Smooth muscle cell of the brain vasculature (primary cell): ENCODE measurements at regions not wholly inside any gene's neighbourhood (a gene's known extent, or its start where the extent isn't known, plus 50 kb on each side); places are given as distances from the start of the nearest gene placed in this dataset.
A peak's percentile ranks its signal among the peaks of the same experiment; 100 is the strongest.

Experiments used
- DNase-seq: peaks from one replicate; pipeline ENCODE4 v3.0.0-alpha.2; 2012; ENCODE audit warnings: low read depth, low spot score

GRCh38 chr9:89655990-89656657 lies 51.3 kb downstream of the GADD45G start:
- DNase-seq = no peak

DNA sequence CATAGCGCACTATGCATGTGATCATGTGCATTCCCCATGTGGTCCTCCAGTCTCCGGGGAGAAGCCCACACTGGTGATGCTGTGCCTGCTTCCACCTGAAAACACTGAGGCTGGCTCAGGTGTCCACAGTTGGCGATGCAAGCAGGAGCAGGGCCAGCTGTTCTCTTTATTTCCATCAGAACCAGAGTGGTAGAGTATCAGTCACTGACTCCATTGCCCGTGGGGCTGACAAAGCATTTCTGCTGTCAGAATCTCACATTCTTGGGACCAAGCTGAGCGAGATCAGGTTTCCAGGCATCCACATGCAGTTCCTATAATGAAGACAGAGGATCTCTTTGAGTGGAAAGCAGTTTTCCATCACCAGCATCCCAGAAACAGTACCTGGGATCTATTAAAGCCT lies 52.5 kb downstream of the GADD45G start:
- DNase-seq = no peak

DNA sequence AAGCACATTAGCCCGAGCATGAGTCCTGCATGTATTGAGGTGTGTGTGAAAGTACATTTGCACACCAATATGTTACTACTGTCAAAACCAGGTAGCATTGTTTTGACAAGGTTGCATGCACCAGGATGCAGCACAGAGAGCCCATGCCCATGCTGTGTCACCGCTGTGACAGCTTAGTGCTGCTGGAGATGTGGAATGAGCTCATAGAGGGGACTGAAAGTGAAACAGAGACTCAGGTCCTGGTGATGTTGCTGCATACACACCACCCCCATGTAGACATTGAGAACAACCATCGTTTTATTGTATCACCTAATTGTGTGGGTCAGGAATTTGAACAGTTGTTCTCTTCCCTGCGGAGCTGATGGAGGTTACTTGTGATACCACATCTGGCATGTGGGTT lies 53.0 kb downstream of the GADD45G start:
- DNase-seq = no peak

DNA sequence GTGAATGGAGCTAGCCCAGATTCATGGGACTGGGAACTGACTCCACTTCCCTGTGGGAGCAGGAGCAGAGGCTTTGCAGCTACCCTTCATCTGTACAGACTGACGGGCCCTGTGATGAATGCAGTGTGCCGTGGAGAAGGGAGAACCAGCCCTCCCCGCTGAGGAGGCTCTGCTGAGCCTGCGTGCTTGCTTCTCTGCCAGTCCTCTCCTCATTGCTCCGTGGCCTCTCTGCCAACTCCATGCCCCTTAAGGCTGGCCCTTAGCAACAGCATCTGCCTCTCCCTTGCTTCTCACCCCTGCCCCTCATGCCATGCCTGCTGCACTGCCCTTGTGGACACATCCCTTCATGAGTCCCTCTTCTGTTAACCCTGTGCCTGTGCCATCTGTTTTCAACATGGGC lies 53.6 kb downstream of the GADD45G start:
- DNase-seq = no peak

- DNase-seq = no peak
These were observed 54.1 kb downstream of the GADD45G start for GRCh38 chr9:89658931-89659330.

- DNase-seq = no peak
These were observed 54.7 kb downstream of the GADD45G start for GRCh38 chr9:89659473-89659872.

GRCh38 chr9:89659891-89660685 lies 55.3 kb downstream of the GADD45G start:
- no peak for DNase-seq

- DNase-seq = no peak
These were observed 56.7 kb downstream of the GADD45G start for GRCh38 chr9:89661391-89661949.

GRCh38 chr9:89661956-89662717 lies 57.3 kb downstream of the GADD45G start:
- peak; percentile 77 for DNase-seq

- no peak for DNase-seq
These were observed 58.2 kb downstream of the GADD45G start for GRCh38 chr9:89662718-89663613.

GRCh38 chr9:89663614-89663970 lies 58.8 kb downstream of the GADD45G start:
- DNase-seq = no peak

- DNase-seq = no peak
These were observed 59.2 kb downstream of the GADD45G start for GRCh38 chr9:89664010-89664409.

GRCh38 chr9:89664896-89665329 lies 60.1 kb downstream of the GADD45G start:
- no peak for DNase-seq

- no peak for DNase-seq
These were observed 61.6 kb downstream of the GADD45G start for GRCh38 chr9:89666364-89666763.

- no peak for DNase-seq
These were observed 62.1 kb downstream of the GADD45G start for GRCh38 chr9:89666950-89667349.

- DNase-seq = no peak
These were observed 62.9 kb downstream of the GADD45G start for GRCh38 chr9:89667726-89668125.

DNA sequence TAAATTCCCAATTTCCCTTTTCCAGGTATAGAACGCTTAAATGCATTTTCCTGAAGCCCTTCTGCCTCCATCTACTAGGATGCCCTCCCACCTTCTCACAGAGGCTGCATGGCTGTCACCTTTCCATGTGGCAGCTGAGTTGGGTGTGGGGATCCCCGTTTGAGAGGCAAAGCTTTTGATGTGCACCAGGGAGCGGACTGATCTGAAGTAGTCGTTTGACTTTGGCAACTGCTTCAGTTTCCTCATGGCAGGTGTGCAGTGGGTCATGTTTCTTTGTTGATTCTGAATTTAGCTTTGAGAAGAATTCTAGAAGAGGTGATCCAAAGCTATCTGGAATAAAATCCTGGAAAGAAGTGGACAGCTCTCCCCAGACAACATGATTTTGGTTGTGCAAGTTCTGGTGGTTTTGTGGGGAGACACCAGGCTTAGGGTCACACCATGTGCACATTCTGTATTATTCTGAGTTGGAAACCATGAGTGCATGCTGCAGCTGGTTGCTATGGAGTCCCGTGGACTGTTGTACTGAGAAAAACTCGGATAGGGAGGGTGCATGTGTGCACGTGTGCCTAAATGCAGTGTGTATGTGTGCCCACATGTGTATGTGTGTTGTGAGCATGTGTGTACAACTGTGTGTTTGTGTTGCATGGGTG lies 63.5 kb downstream of the GADD45G start:
- no peak for DNase-seq

- DNase-seq = no peak
These were observed 64.0 kb downstream of the GADD45G start for GRCh38 chr9:89668866-89669246.

DNA sequence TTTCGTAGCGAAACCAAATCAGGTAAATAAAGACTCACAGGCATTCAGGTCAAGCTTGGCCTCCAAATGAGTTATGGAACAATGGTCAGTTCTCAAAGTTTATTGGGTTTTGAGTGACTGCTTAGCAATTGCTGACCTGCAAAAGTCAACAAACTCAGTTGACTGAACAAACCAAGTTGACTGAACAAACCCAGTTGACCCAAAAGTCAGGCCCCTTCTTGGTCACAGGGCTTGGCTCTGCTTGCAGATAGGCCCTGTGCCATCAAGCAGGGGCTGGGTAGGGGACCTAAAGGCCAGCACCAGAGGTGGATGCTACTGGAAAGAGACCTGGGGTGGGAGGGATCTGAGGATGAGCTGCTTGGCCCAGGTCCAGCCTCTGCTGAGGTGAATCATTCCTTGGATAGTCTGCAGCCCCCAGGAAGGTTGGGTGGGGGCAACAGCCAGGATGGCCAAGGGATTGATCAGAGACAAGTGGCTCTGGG lies 64.6 kb downstream of the GADD45G start:
- no peak for DNase-seq

DNA sequence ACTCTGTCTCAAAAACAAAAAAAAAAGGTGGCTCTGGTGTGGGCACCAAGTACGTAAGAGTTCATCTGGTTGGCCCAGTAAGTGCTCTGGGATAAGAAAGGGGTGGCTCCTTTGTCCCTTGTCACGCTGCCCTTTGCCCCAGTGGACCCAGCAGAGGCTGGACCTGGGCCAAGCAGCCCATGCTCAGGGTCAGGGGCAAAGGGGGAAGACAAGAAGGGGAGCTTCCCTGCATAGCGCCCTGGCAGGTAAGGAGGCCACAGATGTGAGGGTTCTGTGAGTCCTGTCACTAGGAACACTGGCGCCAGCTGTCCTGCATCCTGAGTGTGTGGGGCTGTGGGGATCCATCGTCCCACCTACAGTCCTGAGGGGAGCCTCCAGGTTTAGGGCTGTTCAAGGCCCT lies 65.3 kb downstream of the GADD45G start:
- no peak for DNase-seq
